HCT116 (cell line): ENCODE measurements at regions not wholly inside any gene's neighbourhood (a gene's known extent, or its start where the extent isn't known, plus 50 kb on each side); places are given as distances from the start of the nearest gene placed in this dataset.
"Not testable (repeated sequence)": the region's sequence is repeated elsewhere in the genome, so short reads cannot be mapped to it uniquely, and the experiment has no call there.

Source experiments
- ATAC-seq: fragments of 200-7000 bp; cut with Tn5 transposase; 2 replicates; pipeline ENCODE4 v1.9.1; 2020; ENCODE audit warnings: mild to moderate bottlenecking, moderate library complexity
- BruUV-seq: library from RNA; stranded (reverse); fragments of 400-500 nt; replicated peaks from 2 replicates; lab custom pipeline; 2021; lab: Mats Ljungman, UMichigan
- CTCF ChIA-PET: fragments of 300-600 bp; sonication (Branson Sonifier 250); formaldehyde crosslinking; loops from one replicate; lab custom pipeline; 2021; ENCODE audit warnings: antibody characterized with exemption; lab: Charles Lee
- POLR2A ChIA-PET: fragments of 300-600, 350-600 bp; sonication (Branson Sonifier 250); formaldehyde crosslinking; loops from one replicate; lab custom pipeline; 2021; ENCODE audit warnings: antibody characterized with exemption; lab: Charles Lee
- RAD21 ChIA-PET, 2 experiments: fragments of 300-600 bp; sonication (Branson Sonifier 250); formaldehyde crosslinking; loops; one replicate each; lab custom pipeline; 2023; ENCODE audit warnings: low total read pairs in 2 of 2; ENCODE audit not compliant: uncharacterized antibody in 2 of 2, unreplicated experiment in 2 of 2, low non-redundant PET in 1 of 2; lab: Charles Lee
- DNase-seq: peaks from one replicate; pipeline ENCODE4 v3.0.0-alpha.2; 2010; ENCODE audit warnings: low read depth, low spot score
- H2AFZ ChIP-seq: fragments of 200-600 bp; shearing (Covaris generic), sonication (generic); 2 replicates; pipeline ENCODE4 v1.6.1; 2017; ENCODE audit warnings: low read depth, mixed run types, mixed read lengths, antibody characterized with exemption, low read length; ENCODE audit not compliant: poor library complexity, severe bottlenecking
- H3K27ac ChIP-seq: 2 replicates; pipeline ENCODE4 v1.5.1; 2012; ENCODE audit warnings: low read depth, low read length
- H3K27me3 ChIP-seq: fragments of 200-600 bp; sonication (generic); 2 replicates; pipeline ENCODE4 v1.6.1; 2016; ENCODE audit warnings: mixed run types, low read length, mixed read lengths; ENCODE audit not compliant: insufficient read depth
- H3K36me3 ChIP-seq, 2 experiments: fragments of 200-500 bp in 1 of 2; fragments of 200-600 bp in 1 of 2; sonication (Bioruptor generic) in 1 of 2; sonication (generic) in 1 of 2; 2 replicates each; pipeline versions ENCODE4 v1.5.1 to v1.6.1; 2014 to 2016; ENCODE audit warnings: low read length in 2 of 2, inconsistent platforms in 1 of 2, mixed read lengths in 1 of 2, mixed run types in 1 of 2; ENCODE audit not compliant: insufficient read depth in 2 of 2, control insufficient read depth in 1 of 2
- H3K4me1 ChIP-seq, 2 experiments: fragments of 200-600 bp in 1 of 2; sonication (generic) in 1 of 2; 2 replicates each; pipeline versions ENCODE4 v1.5.1 to v1.6.1; 2012 to 2017; ENCODE audit warnings: low read length in 2 of 2, inconsistent platforms in 1 of 2, mild to moderate bottlenecking in 1 of 2, mixed read lengths in 1 of 2, mixed run types in 1 of 2, moderate library complexity in 1 of 2; ENCODE audit not compliant: insufficient read depth in 2 of 2, control insufficient read depth in 1 of 2
- H3K4me2 ChIP-seq: fragments of 200-600 bp; sonication (generic); 2 replicates; pipeline ENCODE4 v1.6.1; 2017; ENCODE audit warnings: mixed run types, low read length, mixed read lengths
- H3K4me3 ChIP-seq, 2 experiments: fragments of 200-600 bp in 1 of 2; sonication (generic) in 1 of 2; replicated peaks in 1 of 2; 2 replicates each; pipeline ENCODE4 v1.5.1; 2011 to 2016; ENCODE audit warnings: low read length in 2 of 2, control low read depth in 1 of 2, low read depth in 1 of 2, mild to moderate bottlenecking in 1 of 2, mixed read lengths in 1 of 2, mixed run types in 1 of 2
- H3K79me2 ChIP-seq: fragments of 200-600 bp; sonication (generic); 2 replicates; pipeline ENCODE4 v1.6.1; 2017; ENCODE audit warnings: mild to moderate bottlenecking, mixed run types, low read length, moderate library complexity, mixed read lengths; ENCODE audit not compliant: insufficient read depth
- H3K9ac ChIP-seq: fragments of 200-600 bp; sonication (generic); 2 replicates; pipeline ENCODE4 v1.6.1; 2016; ENCODE audit warnings: low read length, mixed read lengths
- H3K9me2 ChIP-seq: fragments of 200-600 bp; sonication (generic), shearing (Covaris generic); 2 replicates; pipeline ENCODE4 v1.6.1; 2017; ENCODE audit warnings: mixed run types, mild to moderate bottlenecking, moderate library complexity; ENCODE audit not compliant: insufficient read depth
- H3K9me3 ChIP-seq, 2 experiments: fragments of 200-500 bp in 1 of 2; fragments of 200-600 bp in 1 of 2; sonication (Bioruptor generic) in 1 of 2; sonication (generic) in 1 of 2; 2 replicates each; pipeline ENCODE4 v1.6.1; 2014 to 2017; ENCODE audit warnings: low read length in 2 of 2, mixed read lengths in 2 of 2, inconsistent platforms in 1 of 2, low read depth in 1 of 2, mild to moderate bottlenecking in 1 of 2, mixed run types in 1 of 2, moderate library complexity in 1 of 2; ENCODE audit not compliant: control insufficient read depth in 1 of 2, insufficient read depth in 1 of 2
- H4K20me1 ChIP-seq: fragments of 200-600 bp; sonication (generic), shearing (Covaris generic); 2 replicates; pipeline ENCODE4 v1.6.1; 2017; ENCODE audit warnings: mixed run types, mild to moderate bottlenecking, moderate library complexity; ENCODE audit not compliant: insufficient read depth
- CBX3 ChIP-seq: IDR thresholded peaks from 2 replicates; pipeline ENCODE4 v1.6.1; 2012; ENCODE audit warnings: low read depth
- CEBPB ChIP-seq: IDR thresholded peaks from 2 replicates; pipeline ENCODE4 v1.6.1; 2012; ENCODE audit warnings: low read depth
- CTCF ChIP-seq, 3 experiments: fragments of 200-600 bp in 1 of 3; sonication (generic) in 1 of 3; IDR thresholded peaks in 2 of 3; conservative IDR thresholded peaks in 1 of 3; 2 replicates each; pipeline ENCODE4 v1.5.1; 2012 to 2017; ENCODE audit warnings: low read depth in 2 of 3, low read length in 2 of 3, antibody characterized with exemption in 1 of 3, borderline replicate concordance in 1 of 3, control low read depth in 1 of 3, mild to moderate bottlenecking in 1 of 3, mixed read lengths in 1 of 3, mixed run types in 1 of 3, moderate library complexity in 1 of 3; ENCODE audit not compliant: insufficient read depth in 1 of 3
- EGR1 ChIP-seq: IDR thresholded peaks from 2 replicates; pipeline ENCODE4 v1.6.1; 2012; ENCODE audit warnings: low read depth
- EZH2 ChIP-seq: fragments of 200-600 bp; sonication (generic); IDR thresholded peaks from 2 replicates; pipeline ENCODE4 v1.6.1; 2017; ENCODE audit warnings: antibody characterized with exemption, mixed run types
- JUND ChIP-seq: IDR thresholded peaks from 2 replicates; pipeline ENCODE4 v1.6.1; 2012
- POLR2AphosphoS5 ChIP-seq: IDR thresholded peaks from 2 replicates; pipeline ENCODE4 v1.6.1; 2011; ENCODE audit warnings: mild to moderate bottlenecking, low read depth, low read length, moderate library complexity
- REST ChIP-seq: IDR thresholded peaks from 2 replicates; pipeline ENCODE4 v1.6.1; 2012; ENCODE audit warnings: low read depth
- SIN3A ChIP-seq: IDR thresholded peaks from 2 replicates; pipeline ENCODE4 v1.6.1; 2012; ENCODE audit warnings: low read depth
- SP1 ChIP-seq: IDR thresholded peaks from 2 replicates; pipeline ENCODE4 v1.6.1; 2012; ENCODE audit warnings: low read depth
- ZNF274 ChIP-seq: fragments of 200-500 bp; sonication (Bioruptor generic); IDR thresholded peaks from 2 replicates; pipeline ENCODE4 v1.6.1; 2014; ENCODE audit warnings: mild to moderate bottlenecking, low read depth, low read length, inconsistent platforms
- intact Hi-C: fragments of 100-400 bp; cut with micrococcal nuclease; formaldehyde crosslinking; loops from 2 replicates; pipeline ENCODE4 v1.10.0; 2022

- Histone ChIP-seq H3K27me3 (no peaks in the 10 kb centered on the region), H3K4me1 (no peaks in the 10 kb centered on the region), H3K36me3 (no peaks in the 10 kb centered on the region), H3K9me3 (peaks cover 3 to 17% of the 10 kb centered on the region in 2 experiments; a peak in 3 of 4 replicates), H3K4me3 (no peak overlapping the region), H4K20me1 (no peaks in the 10 kb centered on the region; the same call in 1 of the 2 replicates), H3K4me2 (no peak overlapping the region), H3K79me2 (no peaks in the 10 kb centered on the region), H2AFZ (no peak overlapping the region), H3K9ac (no peak overlapping the region), H3K27ac (no peak overlapping the region), H3K9me2 (no peaks in the 10 kb centered on the region)
- DNase-seq = no peak
- no TSS peak for BruUV-seq
- no peak for TF ChIP-seq REST
- TF ChIP-seq EGR1 = no peak
- TF ChIP-seq JUND = no peak
- ChIA-PET CTCF (no interaction called here), POLR2A (no interaction called here), RAD21 (no interaction called here)
- intact Hi-C loops = no loop called here
- ATAC-seq = no peak
These were observed 725.7 kb upstream of the GOT2 start for GRCh38 chr16:59459806-59460205.

GRCh38 chr16:59455497-59455896 lies 721.4 kb upstream of the GOT2 start:
- H3K9me3 ChIP-seq = peaks cover 12 to 21% of the 10 kb centered on the region in 2 experiments; a peak in 2 of 4 replicates
- no peak for TF ChIP-seq SIN3A
- no peak for TF ChIP-seq ZNF274
- TF ChIP-seq CTCF (IDR thresholded peaks at IDR 0.05 in 2 of 3, conservative IDR thresholded peaks at IDR 0.05 in 1 of 3; ENCODE audit: borderline replicate concordance in 1 of 3, insufficient read depth in 1 of 3, low read depth in 2 of 3, low read length in 2 of 3) = no peak
- TF ChIP-seq CEBPB = no peak
- no peak for TF ChIP-seq EZH2
- no peak for TF ChIP-seq CBX3
- no peak for TF ChIP-seq SP1
- no peak for TF ChIP-seq POLR2AphosphoS5
- ATAC-seq (no peak), DNase-seq (no peak)
- no peak overlapping the region for H3K9ac ChIP-seq
- H3K4me2 ChIP-seq = no peak overlapping the region
- intact Hi-C loops = no loop called here
- H4K20me1 ChIP-seq = no peaks in the 10 kb centered on the region
- ChIA-PET RAD21 (no interaction called here), POLR2A (no interaction called here), CTCF (no interaction called here)
- no peaks in the 10 kb centered on the region for H3K79me2 ChIP-seq
- no peaks in the 10 kb centered on the region for H3K27me3 ChIP-seq
- H3K27ac ChIP-seq = no peak overlapping the region
- no peak overlapping the region for H3K4me3 ChIP-seq
- H3K4me1 ChIP-seq = no peaks in the 10 kb centered on the region
- no peak overlapping the region for H2AFZ ChIP-seq
- H3K9me2 ChIP-seq = no peaks in the 10 kb centered on the region
- BruUV-seq = no TSS peak
- H3K36me3 ChIP-seq = no peaks in the 10 kb centered on the region

GRCh38 chr16:59450513-59450912 lies 716.4 kb upstream of the GOT2 start:
- H2AFZ ChIP-seq, H3K27me3 ChIP-seq, ATAC-seq, H3K79me2 ChIP-seq, H3K4me1 ChIP-seq, RAD21 ChIA-PET, DNase-seq, H3K36me3 ChIP-seq, CTCF ChIA-PET, H3K27ac ChIP-seq, intact Hi-C loops, H3K9ac ChIP-seq, POLR2A ChIA-PET, H4K20me1 ChIP-seq, H3K4me2 ChIP-seq, H3K9me2 ChIP-seq, BruUV-seq, H3K4me3 ChIP-seq: not testable (repeated sequence)
- peaks cover 9 to 12% of the 10 kb centered on the region in 2 experiments; a peak in 2 of 4 replicates for H3K9me3 ChIP-seq
